Mammary epithelial cell (primary cell): ENCODE measurements at regions not wholly inside any gene's neighbourhood (a gene's known extent, or its start where the extent isn't known, plus 50 kb on each side); places are given as distances from the start of the nearest gene placed in this dataset.

ENCODE experiments used
- CTCF ChIP-seq, 2 donors: IDR thresholded peaks in 1 of 2; conservative IDR thresholded peaks in 1 of 2; 2 replicates each; pipeline ENCODE4 v1.5.1; 2011 to 2012; ENCODE audit warnings: inconsistent platforms in 2 of 2, low read length in 2 of 2, mild to moderate bottlenecking in 2 of 2, control low read depth in 1 of 2, low read depth in 1 of 2; ENCODE audit not compliant: insufficient read depth in 1 of 2; ENCODE audit errors: extremely low read depth in 1 of 2
- EZH2 ChIP-seq: IDR thresholded peaks from 2 replicates; pipeline ENCODE4 v1.6.1; 2012; ENCODE audit warnings: low read length, inconsistent platforms, borderline replicate concordance

GRCh38 chr6:2523061-2523460 is 227.7 kb downstream of the MYLK4 start:
- no peak for TF ChIP-seq CTCF (conservative IDR thresholded peaks at IDR 0.05 in 1 of 2, IDR thresholded peaks at IDR 0.05 in 1 of 2; ENCODE audit: extremely low read depth in 1 of 2, insufficient read depth in 1 of 2, low read depth in 1 of 2, low read length in 2 of 2)
- TF ChIP-seq EZH2 = no peak
